RWPE2 (cell line): ENCODE measurements at regions not wholly inside any gene's neighbourhood (a gene's known extent, or its start where the extent isn't known, plus 50 kb on each side); places are given as distances from the start of the nearest gene placed in this dataset.

ENCODE experiments used
- ATAC-seq: fragments of 200-7000 bp; cut with Tn5 transposase; 3 replicates; pipeline ENCODE4 v1.9.1; 2021; ENCODE audit warnings: low read depth
- DNase-seq: peaks from one replicate; pipeline ENCODE4 v3.0.0-alpha.2; 2020; ENCODE audit warnings: low spot score
- H3K27ac ChIP-seq: fragments of 450-650 bp; 2 replicates; pipeline ENCODE4 v1.5.1; 2017; ENCODE audit warnings: mild to moderate bottlenecking; ENCODE audit not compliant: poor library complexity, severe bottlenecking
- H3K27me3 ChIP-seq: fragments of 250-450 bp; sonication (Bioruptor Pico); 2 replicates; pipeline ENCODE4 v1.5.1; 2021; ENCODE audit warnings: mild to moderate bottlenecking, moderate library complexity; ENCODE audit not compliant: insufficient read depth, poor library complexity, severe bottlenecking
- H3K36me3 ChIP-seq: fragments of 250-450 bp; sonication (Bioruptor Pico); 2 replicates; pipeline ENCODE4 v1.5.1; 2020; ENCODE audit warnings: low read depth, mild to moderate bottlenecking, moderate library complexity
- H3K4me1 ChIP-seq: fragments of 250-450 bp; sonication (Bioruptor Pico); 2 replicates; pipeline ENCODE4 v1.5.1; 2021; ENCODE audit warnings: mild to moderate bottlenecking, moderate library complexity; ENCODE audit not compliant: insufficient read depth, poor library complexity, severe bottlenecking
- H3K4me3 ChIP-seq: fragments of 250-450 bp; sonication (Bioruptor Pico); 2 replicates; pipeline ENCODE4 v1.5.1; 2021; ENCODE audit warnings: mild to moderate bottlenecking, moderate library complexity; ENCODE audit not compliant: severe bottlenecking
- H3K9me3 ChIP-seq: fragments of 250-450 bp; sonication (Bioruptor Pico); 2 replicates; pipeline ENCODE4 v1.5.1; 2021; ENCODE audit warnings: mild to moderate bottlenecking, moderate library complexity; ENCODE audit not compliant: severe bottlenecking
- TF ChIP-seq, protein P1 (sequence below): fragments of 450-650 bp; IDR thresholded peaks from one replicate; pipeline ENCODE4 v1.5.1; 2017; ENCODE audit warnings: mild to moderate bottlenecking, moderate library complexity; ENCODE audit not compliant: poor library complexity, severe bottlenecking

DNA sequence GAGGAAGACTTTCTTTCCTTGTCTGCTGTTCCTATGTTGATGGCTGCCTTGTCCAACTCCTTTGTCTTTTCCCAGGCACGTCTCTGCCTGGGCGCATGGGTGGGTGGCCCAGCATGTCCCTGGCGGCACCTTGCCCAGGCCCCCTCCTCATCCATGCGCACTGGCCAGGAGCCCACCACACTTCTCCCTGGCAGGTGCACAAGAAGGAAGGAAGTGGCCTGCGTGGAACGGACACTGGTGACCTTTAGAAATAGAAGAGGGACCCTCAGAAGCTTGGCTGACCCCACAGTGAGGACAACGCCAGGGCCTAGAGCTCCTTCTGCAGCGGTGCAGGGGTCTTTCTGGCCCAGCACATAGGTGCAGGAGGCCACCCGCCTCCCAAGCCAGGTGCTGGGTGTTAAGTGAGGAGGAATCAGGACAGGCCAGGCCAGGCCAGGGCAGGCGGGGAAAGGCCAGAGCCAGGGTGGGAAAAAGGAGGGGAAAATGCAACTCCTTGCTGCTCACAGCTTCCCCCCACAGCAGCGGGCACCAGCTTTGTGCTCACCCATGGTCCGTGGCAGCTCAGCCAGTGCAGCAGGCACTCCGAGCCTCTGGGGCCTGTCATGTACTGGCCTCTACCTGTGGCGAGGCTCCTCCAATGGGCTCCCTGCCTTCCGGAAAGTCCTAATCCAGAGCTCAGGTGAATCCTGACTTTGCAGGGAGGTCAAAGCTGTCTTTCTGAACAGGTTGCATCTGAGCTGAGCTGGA lies 104.0 kb downstream of the SOX1 start:
- DNase-seq (no peak), ATAC-seq (no peak)
- Histone ChIP-seq H3K36me3 (no peaks in the 10 kb centered on the region), H3K4me3 (no peak overlapping the region), H3K27me3 (no peaks in the 10 kb centered on the region), H3K27ac (no peak overlapping the region), H3K9me3 (no peaks in the 10 kb centered on the region), H3K4me1 (no peaks in the 10 kb centered on the region)
- TF ChIP-seq, protein P1, sequence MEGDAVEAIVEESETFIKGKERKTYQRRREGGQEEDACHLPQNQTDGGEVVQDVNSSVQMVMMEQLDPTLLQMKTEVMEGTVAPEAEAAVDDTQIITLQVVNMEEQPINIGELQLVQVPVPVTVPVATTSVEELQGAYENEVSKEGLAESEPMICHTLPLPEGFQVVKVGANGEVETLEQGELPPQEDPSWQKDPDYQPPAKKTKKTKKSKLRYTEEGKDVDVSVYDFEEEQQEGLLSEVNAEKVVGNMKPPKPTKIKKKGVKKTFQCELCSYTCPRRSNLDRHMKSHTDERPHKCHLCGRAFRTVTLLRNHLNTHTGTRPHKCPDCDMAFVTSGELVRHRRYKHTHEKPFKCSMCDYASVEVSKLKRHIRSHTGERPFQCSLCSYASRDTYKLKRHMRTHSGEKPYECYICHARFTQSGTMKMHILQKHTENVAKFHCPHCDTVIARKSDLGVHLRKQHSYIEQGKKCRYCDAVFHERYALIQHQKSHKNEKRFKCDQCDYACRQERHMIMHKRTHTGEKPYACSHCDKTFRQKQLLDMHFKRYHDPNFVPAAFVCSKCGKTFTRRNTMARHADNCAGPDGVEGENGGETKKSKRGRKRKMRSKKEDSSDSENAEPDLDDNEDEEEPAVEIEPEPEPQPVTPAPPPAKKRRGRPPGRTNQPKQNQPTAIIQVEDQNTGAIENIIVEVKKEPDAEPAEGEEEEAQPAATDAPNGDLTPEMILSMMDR = no peak

- ATAC-seq (no peak), DNase-seq (no peak)
- Histone ChIP-seq H3K27ac (no peak overlapping the region), H3K4me1 (no peaks in the 10 kb centered on the region), H3K36me3 (no peaks in the 10 kb centered on the region), H3K9me3 (no peaks in the 10 kb centered on the region), H3K4me3 (no peak overlapping the region), H3K27me3 (no peaks in the 10 kb centered on the region)
- TF ChIP-seq, protein P1 = no peak
These were observed 104.6 kb downstream of the SOX1 start for GRCh38 chr13:112171570-112171965.

- TF ChIP-seq, protein P1 = no peak
- no peaks in the 10 kb centered on the region for H3K4me1 ChIP-seq
- no peak overlapping the region for H3K27ac ChIP-seq
- no peaks in the 10 kb centered on the region for H3K27me3 ChIP-seq
- no peaks in the 10 kb centered on the region for H3K36me3 ChIP-seq
- H3K4me3 ChIP-seq = no peak overlapping the region
- H3K9me3 ChIP-seq = no peaks in the 10 kb centered on the region
- ATAC-seq (no peak), DNase-seq (no peak)
These were observed 105.1 kb downstream of the SOX1 start for GRCh38 chr13:112172017-112172416.

- H3K9me3 ChIP-seq = no peaks in the 10 kb centered on the region
- H3K4me3 ChIP-seq = no peak overlapping the region
- TF ChIP-seq, protein P1 = no peak
- H3K36me3 ChIP-seq = no peaks in the 10 kb centered on the region
- H3K27me3 ChIP-seq = no peaks in the 10 kb centered on the region
- no peak for ATAC-seq
- no peak for DNase-seq
- no peak overlapping the region for H3K27ac ChIP-seq
- H3K4me1 ChIP-seq = no peaks in the 10 kb centered on the region
These were observed 105.8 kb downstream of the SOX1 start for GRCh38 chr13:112172641-112173251.
